Activated naive CD4-positive, alpha-beta T cell (primary cell): ENCODE measurements at regions not wholly inside any gene's neighbourhood (a gene's known extent, or its start where the extent isn't known, plus 50 kb on each side); places are given as distances from the start of the nearest gene placed in this dataset.

ENCODE experiments used
- DNase-seq, 4 experiments: peaks; one replicate each; lab custom pipeline; 2025; lab: John Stamatoyannopoulos, UW

DNA sequence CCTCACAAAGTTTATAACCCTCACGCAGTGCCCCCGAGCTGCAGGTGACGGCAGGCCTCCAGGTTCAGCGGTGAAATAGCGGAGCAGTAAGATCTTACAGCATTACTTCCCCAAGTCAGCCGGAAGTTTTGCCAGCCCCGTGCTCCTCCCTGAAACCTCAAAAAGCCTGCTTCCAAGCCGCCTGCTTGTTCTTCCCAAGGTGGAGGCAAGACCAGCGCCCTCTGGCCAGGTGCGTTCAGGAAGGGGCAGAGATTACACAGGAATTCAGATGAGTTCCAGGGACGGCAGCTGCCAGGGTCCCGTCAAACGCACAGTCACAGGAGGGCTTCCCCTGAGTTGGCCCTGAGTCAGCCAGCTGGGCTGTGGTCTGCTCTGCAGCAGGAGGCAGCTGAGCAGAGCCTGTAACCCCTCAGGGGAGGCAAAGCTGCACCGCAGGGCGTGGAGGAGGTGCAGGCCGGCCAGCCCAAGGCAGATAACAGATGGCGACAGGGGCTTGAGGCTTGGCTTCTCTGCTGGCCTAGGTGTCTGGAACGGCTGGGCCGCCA, 124.1 kb upstream of the RPS6KA2 start:
- DNase-seq = no peak

DNA sequence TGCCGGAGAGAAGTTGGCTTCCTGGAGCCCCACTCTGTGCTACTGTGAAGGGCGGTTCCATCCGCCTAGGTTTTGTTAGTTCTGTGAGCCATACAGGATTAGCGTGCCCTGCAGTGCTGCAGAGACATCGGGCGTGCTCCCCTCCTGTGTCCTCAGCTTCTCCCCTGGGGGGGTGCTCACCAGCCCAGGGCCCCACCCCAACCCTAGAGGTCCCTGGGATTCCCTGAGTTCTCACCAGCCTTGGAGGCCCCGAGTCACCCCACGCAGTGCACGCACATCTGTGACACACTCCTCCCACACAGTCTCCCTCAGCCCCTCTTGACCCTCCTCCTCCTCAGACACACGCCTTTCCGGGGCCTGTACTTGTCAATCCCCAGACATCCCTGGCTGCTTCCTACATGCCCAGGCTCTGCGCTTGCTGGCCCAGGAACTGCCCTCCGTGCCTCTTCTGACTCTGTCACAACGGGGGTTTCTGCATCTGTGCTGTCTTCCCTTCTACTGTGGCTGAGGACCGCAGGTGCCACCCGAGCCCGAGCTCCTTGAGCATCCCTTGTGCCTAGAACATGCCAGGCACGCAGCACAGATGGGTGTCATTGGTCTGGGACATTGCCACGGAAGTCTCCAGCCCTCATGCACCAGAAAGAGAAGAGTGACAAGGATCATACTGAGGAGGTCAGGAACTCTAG, 123.2 kb upstream of the RPS6KA2 start:
- no peak for DNase-seq

DNA sequence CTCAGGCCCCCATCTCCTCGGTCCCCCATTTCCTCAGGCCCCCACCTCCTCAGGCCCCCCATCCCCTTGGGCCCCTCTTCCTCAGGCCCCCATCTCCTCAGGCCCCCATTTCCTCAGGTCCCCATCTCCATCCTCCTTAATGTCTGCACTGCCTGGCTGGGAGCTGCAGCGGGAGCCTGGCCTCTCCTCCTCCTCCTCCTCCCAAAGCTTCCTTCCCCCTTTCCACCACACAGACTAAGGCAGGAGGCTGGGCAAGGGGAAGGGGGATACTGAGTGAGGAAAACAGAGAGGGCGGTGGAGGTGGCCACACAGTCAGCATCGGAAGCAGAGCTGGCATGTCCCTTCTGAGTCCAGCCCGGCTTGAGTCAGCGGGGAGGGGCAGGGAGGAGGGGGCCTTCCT, 122.6 kb upstream of the RPS6KA2 start:
- DNase-seq = no peak

DNA sequence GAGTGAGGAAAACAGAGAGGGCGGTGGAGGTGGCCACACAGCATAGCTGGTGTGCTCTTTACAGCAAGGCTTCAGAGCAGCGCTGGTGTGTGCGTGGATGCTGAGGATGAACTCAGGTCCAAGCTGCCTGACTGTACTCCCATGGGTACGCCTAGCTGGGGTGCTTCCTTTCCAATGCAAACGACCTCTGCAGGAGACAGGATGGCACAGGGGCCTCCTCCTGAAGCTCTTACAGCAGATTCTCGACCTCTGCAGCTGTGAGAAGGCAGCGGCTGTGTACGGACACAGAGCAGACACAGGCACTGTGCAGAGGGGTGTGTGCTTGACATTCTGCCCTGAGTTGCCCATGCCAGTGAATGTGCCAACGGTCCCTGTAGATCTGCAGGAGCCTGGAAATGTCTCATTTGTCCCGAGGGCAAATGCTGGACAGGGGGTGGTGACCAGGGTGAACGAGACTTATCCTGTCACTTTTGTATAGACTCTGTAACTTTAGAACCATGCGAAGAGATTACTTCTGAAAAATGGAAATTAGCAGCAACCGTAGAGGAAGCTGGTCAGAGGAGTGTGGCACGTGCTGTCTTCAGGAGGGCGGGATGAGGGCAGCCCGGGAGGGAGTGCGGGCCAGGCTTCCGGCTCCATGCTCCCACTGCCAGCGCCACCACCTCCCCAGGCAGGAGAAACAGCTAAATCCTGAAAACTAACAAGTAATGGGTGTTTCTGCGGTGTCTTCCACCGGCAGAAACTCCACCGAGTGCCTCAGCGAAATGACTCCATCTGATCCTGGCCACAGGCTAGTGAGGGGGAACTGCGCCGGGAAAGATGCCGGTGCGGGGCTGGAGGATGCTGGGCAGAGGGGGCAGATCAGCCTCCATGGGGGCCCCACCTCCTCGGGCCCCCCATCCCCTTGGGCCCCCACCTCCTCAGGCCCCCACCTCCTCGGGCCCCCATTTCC, 120.9 kb upstream of the RPS6KA2 start:
- DNase-seq = no peak

DNA sequence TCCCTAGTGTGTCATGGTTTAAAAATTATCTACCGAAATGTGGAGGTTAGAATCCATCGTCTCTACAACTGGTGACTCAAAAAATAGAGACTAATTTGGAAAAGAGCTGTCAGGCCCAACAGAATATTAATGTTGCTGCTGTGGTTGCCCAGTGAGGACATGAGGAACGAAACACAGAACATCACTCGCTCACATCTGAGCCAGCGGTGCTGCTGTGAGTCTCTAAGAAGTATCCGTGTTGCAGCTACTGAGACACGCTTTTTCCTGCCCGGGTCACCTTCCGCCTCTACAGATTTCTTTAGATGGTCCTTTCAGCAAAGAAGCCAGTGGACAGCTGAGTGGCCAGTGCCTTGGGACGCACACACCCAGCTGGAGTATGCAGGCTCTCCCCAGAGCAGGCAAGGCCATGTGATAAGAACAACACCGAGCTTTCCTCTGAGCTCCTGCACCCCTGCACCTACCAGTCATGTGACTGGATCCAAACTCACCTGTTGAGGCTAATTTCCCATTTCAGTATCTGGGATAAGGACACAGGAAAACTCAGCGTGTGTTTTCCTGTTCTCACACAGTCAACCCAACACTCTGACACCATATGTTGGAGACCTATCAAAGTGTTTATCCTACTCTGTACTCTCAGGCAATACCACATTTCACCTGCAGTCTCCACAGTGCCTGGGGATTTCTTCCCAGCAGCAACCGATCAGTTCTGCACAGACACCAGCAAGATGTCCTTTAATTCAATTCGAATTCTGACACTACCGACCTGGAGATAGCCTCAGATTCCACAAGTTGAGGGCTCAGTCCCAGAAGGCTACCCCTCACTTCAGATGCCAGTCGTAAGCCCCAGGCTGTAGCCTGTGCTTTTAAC, 119.0 kb upstream of the RPS6KA2 start:
- no peak for DNase-seq

DNA sequence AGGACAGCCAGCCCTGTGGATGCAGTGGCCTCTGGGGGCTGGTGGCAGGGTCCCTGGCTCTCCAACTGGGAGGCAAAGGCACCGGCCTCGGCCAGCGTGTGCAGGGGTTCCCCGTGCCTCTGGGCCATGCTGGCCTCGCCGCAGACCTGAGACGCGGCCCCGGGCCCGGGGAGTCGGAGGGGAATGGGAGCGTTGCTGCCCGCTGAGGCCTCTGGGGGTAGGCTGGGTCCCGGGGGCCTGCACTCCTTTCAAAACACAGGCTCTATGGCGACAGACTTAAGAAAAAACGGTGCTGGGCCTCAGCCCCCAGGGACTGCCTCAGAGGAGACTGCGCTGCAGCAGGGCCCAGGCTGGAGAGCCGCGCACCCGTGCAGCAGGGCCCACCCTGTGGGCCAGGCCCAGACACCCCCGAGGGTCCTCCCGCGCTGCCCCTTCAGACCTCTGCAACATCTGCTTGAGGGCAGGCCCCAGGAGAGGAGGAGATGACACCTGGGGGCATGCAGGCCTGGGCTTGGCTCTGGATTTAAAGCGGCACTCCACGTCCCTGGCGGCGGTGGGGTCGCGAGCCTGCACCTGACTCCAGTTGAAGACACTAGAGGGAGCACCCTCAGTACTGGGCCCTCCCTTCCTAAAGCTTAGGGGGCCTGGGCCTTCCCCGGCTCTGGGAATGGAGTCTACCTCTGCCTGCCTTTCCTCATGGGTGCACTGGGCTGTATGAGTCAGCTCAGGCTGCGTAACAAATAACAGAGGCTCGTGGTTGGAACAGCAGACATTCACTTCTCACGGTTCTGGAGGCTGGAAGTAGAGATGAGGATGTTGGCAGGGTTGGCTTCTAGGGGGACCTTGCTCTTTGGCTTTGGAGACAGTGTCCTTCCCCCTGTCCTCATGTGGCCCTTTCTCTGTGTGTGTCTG, 117.4 kb upstream of the RPS6KA2 start:
- no peak for DNase-seq

GRCh38 chr6:166743406-166744222, 116.6 kb upstream of the RPS6KA2 start:
- no peak for DNase-seq

- DNase-seq = no peak
These were observed 115.9 kb upstream of the RPS6KA2 start for GRCh38 chr6:166742981-166743380.

DNA sequence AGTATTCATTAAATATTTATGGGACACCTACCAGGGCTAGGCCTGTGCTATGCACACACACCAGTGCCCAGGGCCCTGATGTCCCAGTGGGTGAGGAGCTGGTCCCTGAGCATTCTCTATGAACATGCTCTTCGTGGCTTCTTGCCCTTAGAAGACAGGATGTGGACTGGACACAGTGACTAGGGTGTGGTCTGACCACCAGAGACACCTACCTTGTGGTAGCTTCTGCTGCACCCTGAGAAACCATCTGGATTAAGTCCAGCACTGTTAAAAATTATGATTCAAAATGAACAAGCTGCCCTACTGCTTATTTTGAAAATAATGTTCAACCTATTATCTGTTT, 112.9 kb upstream of the RPS6KA2 start:
- no peak for DNase-seq

- no peak for DNase-seq
These were observed 112.3 kb upstream of the RPS6KA2 start for GRCh38 chr6:166739117-166739975.

GRCh38 chr6:166738386-166739116, 111.5 kb upstream of the RPS6KA2 start:
- DNase-seq = no peak

DNA sequence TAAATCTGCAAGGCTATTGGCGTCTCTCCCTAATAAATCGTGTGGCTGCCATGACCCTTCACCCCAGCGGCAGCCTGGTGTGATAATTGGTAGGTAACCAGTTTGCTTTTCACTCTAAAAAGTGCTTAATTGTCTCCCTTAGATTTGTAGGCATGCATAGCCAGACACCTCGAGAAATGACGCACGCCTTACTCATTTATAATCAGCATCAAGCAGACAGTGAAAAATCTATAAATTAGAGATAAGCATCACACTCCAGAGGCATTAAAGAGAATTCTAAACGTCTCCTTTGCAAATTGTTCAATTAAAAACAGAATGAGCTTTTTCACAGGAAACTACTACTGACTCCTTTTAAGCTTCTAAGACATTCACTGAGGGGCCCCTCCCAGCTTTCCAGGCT, 110.2 kb upstream of the RPS6KA2 start:
- DNase-seq = no peak

GRCh38 chr6:166736634-166737033, 109.6 kb upstream of the RPS6KA2 start:
- no peak for DNase-seq

DNA sequence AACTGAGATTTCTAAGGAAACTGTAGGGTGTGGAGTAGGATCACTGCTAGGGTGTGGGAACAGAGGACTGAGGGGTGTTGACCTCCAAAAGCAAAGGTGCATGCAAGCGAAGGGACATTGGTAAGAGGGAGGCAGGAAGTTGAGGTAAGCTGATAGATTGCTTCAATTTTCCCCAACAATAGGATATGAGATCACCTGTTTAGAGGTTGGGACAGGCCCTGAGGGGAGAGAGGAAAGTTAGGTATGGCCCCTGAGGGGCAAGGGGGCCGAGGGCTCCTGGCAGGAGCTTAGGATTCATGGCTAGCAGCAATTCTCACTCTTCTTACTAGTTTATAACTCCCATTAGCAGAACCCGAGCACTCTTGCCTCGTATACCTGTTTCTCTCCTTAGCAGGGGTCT, 106.8 kb upstream of the RPS6KA2 start:
- no peak for DNase-seq

DNA sequence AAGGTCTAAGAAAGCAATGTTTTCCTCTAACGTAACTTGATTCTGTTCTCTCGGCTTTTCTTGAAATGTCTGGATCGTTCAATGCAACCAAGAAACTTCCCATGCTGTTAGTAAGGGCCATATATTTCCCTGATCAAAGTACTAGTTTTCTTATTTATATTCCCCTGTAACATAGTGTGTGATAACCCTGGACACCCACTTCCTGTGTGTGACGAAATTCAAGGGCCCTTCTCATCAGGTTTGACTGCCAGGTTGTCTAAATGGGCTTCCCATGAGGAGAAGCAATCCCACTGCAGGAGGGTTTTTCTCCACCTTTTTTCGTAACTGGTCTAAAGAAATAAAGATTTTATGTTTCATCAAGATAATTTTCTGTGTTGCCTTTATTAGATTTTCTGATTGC, 102.6 kb upstream of the RPS6KA2 start:
- no peak for DNase-seq

DNA sequence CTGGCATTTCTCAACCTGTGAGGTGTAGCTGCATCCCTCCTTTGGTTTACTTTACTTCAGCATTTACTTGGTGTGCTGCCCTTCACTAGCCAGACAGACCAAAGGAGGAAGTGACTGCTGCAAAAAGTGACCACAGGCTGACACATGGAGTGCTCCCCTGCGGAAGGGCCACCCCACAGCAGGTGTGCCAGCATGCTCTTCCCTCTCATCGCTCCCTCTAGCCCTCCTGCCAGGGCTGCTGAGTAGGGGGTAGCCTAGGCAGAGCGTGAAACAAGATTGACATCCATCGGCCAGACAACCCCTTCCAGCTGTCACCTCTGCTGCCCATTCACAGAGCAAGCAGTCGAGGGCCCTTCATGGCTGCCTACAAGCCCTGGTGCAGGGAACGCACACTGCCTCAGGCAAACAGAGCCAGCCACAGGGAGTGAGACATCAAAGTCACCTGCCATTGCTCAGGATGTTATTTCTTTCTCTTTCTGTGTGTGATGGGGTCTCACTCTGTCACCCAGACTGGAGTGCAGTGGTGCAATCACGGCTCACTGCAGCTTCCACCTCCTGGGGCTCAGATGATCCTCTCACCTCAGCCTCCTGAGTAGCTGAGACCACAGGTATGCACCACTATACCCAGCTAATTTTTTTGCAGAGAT, 102.0 kb upstream of the RPS6KA2 start:
- no peak for DNase-seq

DNA sequence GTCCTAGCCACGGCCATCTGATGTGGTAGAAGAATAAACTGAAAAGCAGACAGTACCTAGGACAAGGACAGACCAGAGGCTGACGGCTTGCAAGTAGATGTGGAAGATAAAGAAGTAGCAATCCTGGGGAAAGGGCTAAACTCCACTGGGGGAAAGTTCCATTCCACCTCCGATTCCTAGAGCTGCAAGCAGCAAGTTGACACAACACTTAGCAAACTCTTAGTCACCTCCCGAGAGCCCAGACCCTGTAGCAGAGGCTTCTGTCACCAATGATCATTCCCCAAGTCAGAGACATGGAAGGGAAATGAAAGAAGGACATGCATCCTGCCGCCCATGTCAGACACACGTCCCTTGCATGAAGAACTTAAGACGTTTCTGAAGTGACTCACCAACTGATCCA, 99.2 kb upstream of the RPS6KA2 start:
- no peak for DNase-seq

- no peak for DNase-seq
These were observed 98.5 kb upstream of the RPS6KA2 start for GRCh38 chr6:166725571-166725970.
